H9 (cell line): ENCODE measurements at regions not wholly inside any gene's neighbourhood (a gene's known extent, or its start where the extent isn't known, plus 50 kb on each side); places are given as distances from the start of the nearest gene placed in this dataset.

ENCODE experiments used
- DNase-seq: peaks from one replicate; pipeline ENCODE4 v3.0.0-alpha.2; 2017
- H2AFZ ChIP-seq: one replicate; pipeline ENCODE4 v1.6.1; 2013; ENCODE audit warnings: mild to moderate bottlenecking, low read length, control low read depth, moderate library complexity
- H2AK5ac ChIP-seq: 2 replicates; pipeline ENCODE4 v1.6.1; 2013; ENCODE audit warnings: low read length, control low read depth, mixed read lengths; ENCODE audit not compliant: insufficient read length
- H2BK120ac ChIP-seq: one replicate; pipeline ENCODE4 v1.6.1; 2013; ENCODE audit warnings: low read depth, mild to moderate bottlenecking, low read length, control low read depth, inconsistent platforms; ENCODE audit not compliant: poor library complexity, severe bottlenecking
- H2BK12ac ChIP-seq: 2 replicates; pipeline ENCODE4 v1.6.1; 2013; ENCODE audit warnings: low read length, control low read depth, mixed read lengths, low read depth; ENCODE audit not compliant: insufficient read length
- H2BK15ac ChIP-seq: 2 replicates; pipeline ENCODE4 v1.6.1; 2013; ENCODE audit warnings: low read depth, low read length, control low read depth
- H2BK20ac ChIP-seq: one replicate; pipeline ENCODE4 v1.6.1; 2013; ENCODE audit warnings: low read depth, mild to moderate bottlenecking, low read length, control low read depth, inconsistent platforms; ENCODE audit not compliant: poor library complexity, severe bottlenecking
- H2BK5ac ChIP-seq: 2 replicates; pipeline ENCODE4 v1.6.1; 2013; ENCODE audit warnings: low read length, control low read depth, mixed read lengths; ENCODE audit not compliant: insufficient read length
- H3K14ac ChIP-seq: 2 replicates; pipeline ENCODE4 v1.6.1; 2013; ENCODE audit warnings: low read length, control low read depth; ENCODE audit not compliant: insufficient read depth
- H3K18ac ChIP-seq: 2 replicates; pipeline ENCODE4 v1.6.1; 2013; ENCODE audit warnings: low read depth, mild to moderate bottlenecking, mixed read lengths, low read length, control low read depth; ENCODE audit not compliant: insufficient read length
- H3K23ac ChIP-seq: 2 replicates; pipeline ENCODE4 v1.6.1; 2013; ENCODE audit warnings: low read length, control low read depth, mixed read lengths, low read depth; ENCODE audit not compliant: insufficient read length
- H3K23me2 ChIP-seq: 2 replicates; pipeline ENCODE4 v1.6.1; 2013; ENCODE audit warnings: low read depth, mild to moderate bottlenecking, mixed read lengths, low read length, control low read depth; ENCODE audit not compliant: insufficient read length, poor library complexity, severe bottlenecking
- H3K27ac ChIP-seq: 2 replicates; pipeline ENCODE4 v1.5.1; 2013; ENCODE audit warnings: low read length, control low read depth, mixed read lengths, low read depth; ENCODE audit not compliant: insufficient read length
- H3K27me3 ChIP-seq: 2 replicates; pipeline ENCODE4 v1.6.1; 2013; ENCODE audit warnings: low read length, control low read depth, inconsistent platforms; ENCODE audit not compliant: insufficient read depth
- H3K4ac ChIP-seq: 2 replicates; pipeline ENCODE4 v1.6.1; 2013; ENCODE audit warnings: low read depth, mild to moderate bottlenecking, control low read depth, inconsistent platforms, low read length, moderate library complexity
- H3K4me1 ChIP-seq: 2 replicates; pipeline ENCODE4 v1.6.1; 2013; ENCODE audit warnings: low read length, control low read depth, inconsistent platforms; ENCODE audit not compliant: insufficient read depth
- H3K4me2 ChIP-seq: 2 replicates; pipeline ENCODE4 v1.6.1; 2013; ENCODE audit warnings: low read length, control low read depth, mixed read lengths; ENCODE audit not compliant: insufficient read length, insufficient read depth
- H3K56ac ChIP-seq: 2 replicates; pipeline ENCODE4 v1.6.1; 2013; ENCODE audit warnings: low read depth, mild to moderate bottlenecking, mixed read lengths, low read length, control low read depth; ENCODE audit not compliant: insufficient read length
- H3K79me1 ChIP-seq: 2 replicates; pipeline ENCODE4 v1.6.1; 2013; ENCODE audit warnings: low read depth, mild to moderate bottlenecking, moderate library complexity, low read length, control low read depth, inconsistent platforms; ENCODE audit not compliant: insufficient read depth, poor library complexity, severe bottlenecking
- H3K79me2 ChIP-seq: 2 replicates; pipeline ENCODE4 v1.6.1; 2013; ENCODE audit warnings: low read length, control low read depth, inconsistent platforms; ENCODE audit not compliant: insufficient read depth
- H3K9ac ChIP-seq: 2 replicates; pipeline ENCODE4 v1.6.1; 2013; ENCODE audit warnings: low read length, control low read depth, mixed read lengths; ENCODE audit not compliant: insufficient read length; ENCODE audit errors: extremely low read depth
- H3K9me3 ChIP-seq: one replicate; pipeline ENCODE4 v1.6.1; 2013; ENCODE audit warnings: low read depth, low read length, inconsistent platforms; ENCODE audit not compliant: control insufficient read depth
- H3T11ph ChIP-seq: one replicate; pipeline ENCODE4 v1.6.1; 2013; ENCODE audit warnings: mild to moderate bottlenecking, low read length, control low read depth, inconsistent platforms
- H4K20me1 ChIP-seq: one replicate; pipeline ENCODE4 v1.6.1; 2013; ENCODE audit not compliant: control insufficient read depth, insufficient read length, insufficient read depth
- H4K5ac ChIP-seq: 2 replicates; pipeline ENCODE4 v1.6.1; 2013; ENCODE audit warnings: low read depth, mild to moderate bottlenecking, mixed read lengths, low read length, control low read depth; ENCODE audit not compliant: insufficient read length
- H4K8ac ChIP-seq: replicated peaks from 2 replicates; pipeline ENCODE4 v1.6.1; 2013; ENCODE audit warnings: low read length, control low read depth, mixed read lengths, low read depth; ENCODE audit not compliant: insufficient read length
- H4K91ac ChIP-seq: 2 replicates; pipeline ENCODE4 v1.6.1; 2013; ENCODE audit warnings: low read depth, mild to moderate bottlenecking, moderate library complexity, mixed read lengths, low read length, control low read depth; ENCODE audit not compliant: insufficient read length
- H3K27ac Mint-ChIP-seq, 3 experiments: 2 replicates in 2 of 3; 3 replicates in 1 of 3; pipeline ENCODE4 v1.8.0; 2020 to 2021; ENCODE audit warnings: mixed read lengths in 3 of 3, mild to moderate bottlenecking in 1 of 3, moderate library complexity in 1 of 3
- H3K27me3 Mint-ChIP-seq: 2 replicates; pipeline ENCODE4 v1.8.0; 2021; ENCODE audit warnings: low read depth, mild to moderate bottlenecking, moderate library complexity, mixed read lengths
- H3K36me3 Mint-ChIP-seq, 3 experiments: 2 replicates in 2 of 3; 3 replicates in 1 of 3; pipeline ENCODE4 v1.8.0; 2020 to 2021; ENCODE audit warnings: low read depth in 3 of 3, mixed read lengths in 3 of 3; ENCODE audit not compliant: insufficient read depth in 1 of 3
- H3K4me1 Mint-ChIP-seq, 2 experiments: 2 replicates each; pipeline ENCODE4 v1.8.0; 2020; ENCODE audit warnings: mixed read lengths in 2 of 2
- H3K4me3 Mint-ChIP-seq, 2 experiments: 2 replicates in 1 of 2; 3 replicates in 1 of 2; pipeline ENCODE4 v1.8.0; 2020 to 2021; ENCODE audit warnings: mild to moderate bottlenecking in 2 of 2, mixed read lengths in 2 of 2, moderate library complexity in 1 of 2
- H3K9me3 Mint-ChIP-seq, 2 experiments: 2 replicates in 1 of 2; 3 replicates in 1 of 2; pipeline ENCODE4 v1.8.0; 2020; ENCODE audit warnings: mild to moderate bottlenecking in 2 of 2, mixed read lengths in 2 of 2, moderate library complexity in 1 of 2
- WGBS: extraction: QIAGEN DNeasy Blood & Tissue Kit; methylation state at CpG from one replicate; pipeline ENCODE4 v1.1.7; 2013; ENCODE audit warnings: missing lambda C conversion rate, low lambda C conversion rate, mixed read lengths; ENCODE audit not compliant: insufficient read length; ENCODE audit errors: extremely low coverage; 5-methylcytosine and 5-hydroxymethylcytosine counted together
- TF ChIP-seq, protein P1 (sequence below): fragments of 200-600 bp; sonication (generic); conservative IDR thresholded peaks from 3 replicates; pipeline ENCODE4 v1.8.0; 2021; ENCODE audit warnings: antibody characterized with exemption, mild to moderate bottlenecking

DNA sequence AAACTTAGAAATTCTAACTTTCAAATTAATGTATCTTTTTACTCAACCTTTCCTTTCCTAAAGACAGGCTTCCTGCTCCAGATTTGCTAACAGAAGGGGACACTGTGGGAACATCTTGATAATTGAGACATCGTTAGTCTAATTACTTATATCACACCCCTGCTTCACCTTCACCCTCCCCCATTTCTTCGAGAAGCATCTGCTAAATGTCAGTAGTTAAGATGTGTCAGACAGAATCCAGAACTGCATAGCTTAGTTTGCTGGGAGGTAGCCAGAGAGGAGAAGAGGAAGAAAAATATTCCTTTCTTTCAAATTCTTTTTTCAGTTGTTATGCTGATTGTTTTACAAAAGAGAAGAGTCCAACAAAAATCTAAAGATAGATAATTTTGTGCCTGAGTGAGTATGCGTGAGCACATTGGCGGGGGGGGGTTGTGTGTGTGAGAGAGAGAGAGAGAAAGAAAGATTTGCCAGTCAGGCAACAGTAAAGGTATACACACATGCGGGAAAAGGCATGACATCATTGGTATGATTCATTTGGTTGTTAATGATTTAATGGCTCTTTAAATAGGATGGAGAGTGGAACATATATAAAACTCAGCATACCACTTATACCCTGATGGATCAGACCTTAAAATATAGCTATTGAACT, 192.4 kb downstream of the PTN start:
- H3K9me3 Mint-ChIP-seq, result no peaks in the 10 kb centered on the region
- Histone ChIP-seq H2AK5ac (no peak overlapping the region), H4K20me1 (no peaks in the 10 kb centered on the region), H3K56ac (no peak overlapping the region), H3K9ac (no peak overlapping the region), H2BK15ac (no peak overlapping the region), H3K14ac (no peak overlapping the region), H2BK120ac (no peak overlapping the region), H3K9me3 (no peaks in the 10 kb centered on the region), H4K5ac (no peak overlapping the region), H3K23ac (no peak overlapping the region), H3K79me2 (no peaks in the 10 kb centered on the region), H4K91ac (no peak overlapping the region), H3K27ac (no peak overlapping the region), H2BK20ac (no peak overlapping the region), H3K4me2 (no peak overlapping the region), H3K18ac (no peak overlapping the region), H3T11ph (no peak overlapping the region), H4K8ac (no peak overlapping the region), H3K79me1 (no peaks in the 10 kb centered on the region), H3K27me3 (no peaks in the 10 kb centered on the region), H3K4me1 (no peaks in the 10 kb centered on the region), H2BK12ac (no peak overlapping the region), H3K4ac (no peak overlapping the region), H2BK5ac (no peak overlapping the region), H2AFZ (no peak overlapping the region), H3K23me2 (no peaks in the 10 kb centered on the region)
- H3K27ac Mint-ChIP-seq, result no peak overlapping the region
- no peak overlapping the region for H3K4me3 Mint-ChIP-seq
- TF ChIP-seq, protein P1, sequence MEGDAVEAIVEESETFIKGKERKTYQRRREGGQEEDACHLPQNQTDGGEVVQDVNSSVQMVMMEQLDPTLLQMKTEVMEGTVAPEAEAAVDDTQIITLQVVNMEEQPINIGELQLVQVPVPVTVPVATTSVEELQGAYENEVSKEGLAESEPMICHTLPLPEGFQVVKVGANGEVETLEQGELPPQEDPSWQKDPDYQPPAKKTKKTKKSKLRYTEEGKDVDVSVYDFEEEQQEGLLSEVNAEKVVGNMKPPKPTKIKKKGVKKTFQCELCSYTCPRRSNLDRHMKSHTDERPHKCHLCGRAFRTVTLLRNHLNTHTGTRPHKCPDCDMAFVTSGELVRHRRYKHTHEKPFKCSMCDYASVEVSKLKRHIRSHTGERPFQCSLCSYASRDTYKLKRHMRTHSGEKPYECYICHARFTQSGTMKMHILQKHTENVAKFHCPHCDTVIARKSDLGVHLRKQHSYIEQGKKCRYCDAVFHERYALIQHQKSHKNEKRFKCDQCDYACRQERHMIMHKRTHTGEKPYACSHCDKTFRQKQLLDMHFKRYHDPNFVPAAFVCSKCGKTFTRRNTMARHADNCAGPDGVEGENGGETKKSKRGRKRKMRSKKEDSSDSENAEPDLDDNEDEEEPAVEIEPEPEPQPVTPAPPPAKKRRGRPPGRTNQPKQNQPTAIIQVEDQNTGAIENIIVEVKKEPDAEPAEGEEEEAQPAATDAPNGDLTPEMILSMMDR, result no peak
- no peaks in the 10 kb centered on the region for H3K36me3 Mint-ChIP-seq
- WGBS, result no CpG with 5 or more reads among the region's 5 CpGs
- no peaks in the 10 kb centered on the region for H3K4me1 Mint-ChIP-seq
- DNase-seq, result no peak
- H3K27me3 Mint-ChIP-seq, result no peaks in the 10 kb centered on the region
